ENCODE measurements at regions not wholly inside any gene's neighbourhood (a gene's known extent, or its start where the extent isn't known, plus 50 kb on each side); places are given as distances from the start of the nearest gene placed in this dataset.

GRCh38 chr10:128463991-128464760, 338.0 kb upstream of the MKI67 start:
- WGBS, 2 donors: 72 to 88% methylated on average over 4 of the region's 4 CpGs
- H3K4me3 ChIP-seq (ENCODE audit: low read depth, poor library complexity, severe bottlenecking): no peak overlapping the region
- peak; percentile 65 to 93 for DNase-seq (ENCODE audit: low spot score in 2 of 2)
- TF ChIP-seq POLR2A (IDR thresholded peaks at IDR 0.05): no peak
- no peak for TF ChIP-seq CTCF (IDR thresholded peaks at IDR 0.05)
- intact Hi-C loops (cut with DNase I; ENCODE audit: low total_unique reads): no loop called here

GRCh38 chr10:128465697-128466096, 339.5 kb upstream of the MKI67 start:
- TF ChIP-seq CTCF (IDR thresholded peaks at IDR 0.05): no peak
- no peak for TF ChIP-seq POLR2A (IDR thresholded peaks at IDR 0.05)
- WGBS, 2 donors: 77 to 83% methylated on average over 10 to 11 of the region's 11 CpGs
- DNase-seq (ENCODE audit: low spot score in 2 of 2): no peak
- H3K4me3 ChIP-seq (ENCODE audit: low read depth, poor library complexity, severe bottlenecking): no peak overlapping the region
- intact Hi-C loops (cut with DNase I; ENCODE audit: low total_unique reads): no loop called here

- intact Hi-C loops (cut with DNase I; ENCODE audit: low total_unique reads): no loop called here
- DNase-seq (ENCODE audit: low spot score in 2 of 2): no peak
- H3K4me3 ChIP-seq (ENCODE audit: low read depth, poor library complexity, severe bottlenecking): no peak overlapping the region
- WGBS, 2 donors: 89 to 91% methylated on average over 8 to 14 of the region's 14 CpGs
- no peak for TF ChIP-seq CTCF (IDR thresholded peaks at IDR 0.05)
Measured at GRCh38 chr10:128466831-128467371, 340.7 kb upstream of the MKI67 start.

GRCh38 chr10:128468462-128468861, 342.2 kb upstream of the MKI67 start:
- H3K4me3 ChIP-seq (ENCODE audit: low read depth, poor library complexity, severe bottlenecking): no peak overlapping the region
- DNase-seq (ENCODE audit: low spot score in 2 of 2): no peak
- TF ChIP-seq CTCF (IDR thresholded peaks at IDR 0.05) (no peak), POLR2A (IDR thresholded peaks at IDR 0.05) (no peak)
- intact Hi-C loops (cut with DNase I; ENCODE audit: low total_unique reads): no loop called here
- WGBS, 2 donors: 75 to 79% methylated on average over 7 of the region's 7 CpGs

- WGBS, 2 donors: 84 to 88% methylated on average over 9 of the region's 9 CpGs
- H3K4me3 ChIP-seq (ENCODE audit: low read depth, poor library complexity, severe bottlenecking): no peak overlapping the region
- DNase-seq (ENCODE audit: low spot score in 2 of 2): no peak
- intact Hi-C loops (cut with DNase I; ENCODE audit: low total_unique reads): no loop called here
- TF ChIP-seq CTCF (IDR thresholded peaks at IDR 0.05) (no peak), POLR2A (IDR thresholded peaks at IDR 0.05) (no peak)
Measured at GRCh38 chr10:128469515-128469914, 343.3 kb upstream of the MKI67 start.

Data from lower leg skin (tissue), 4 donors.